ENCODE measurements at regions not wholly inside any gene's neighbourhood (a gene's known extent, or its start where the extent isn't known, plus 50 kb on each side); places are given as distances from the start of the nearest gene placed in this dataset.
A peak's percentile ranks its signal among the peaks of the same experiment; 100 is the strongest.

DNA sequence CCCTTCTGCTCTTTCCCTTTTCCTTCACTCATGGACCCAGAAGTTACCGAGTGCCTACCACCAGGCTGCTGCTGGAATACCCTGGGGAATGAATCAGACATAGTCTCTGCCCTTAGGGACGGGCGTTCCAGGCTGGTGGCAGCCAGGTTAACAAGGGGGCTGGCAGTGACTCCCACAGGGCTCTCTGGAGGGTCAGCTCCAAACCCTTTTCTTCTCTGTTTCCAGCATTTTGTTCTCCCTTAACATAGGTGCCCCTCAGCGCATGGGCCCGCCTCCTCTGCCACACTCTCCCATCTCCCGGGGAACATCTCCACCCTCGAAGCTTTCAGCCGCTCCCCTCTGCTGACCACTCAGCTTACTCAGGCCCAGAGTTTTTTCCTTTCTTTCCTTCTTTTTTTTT lies 62.9 kb upstream of the LRP8 start:
- H3K4me3 ChIP-seq (replicated peaks; ENCODE audit: low read depth, low read length): no peak overlapping the region
- H3K36me3 ChIP-seq (ENCODE audit: control insufficient read depth, insufficient read depth, low read length): no peaks in the 10 kb centered on the region; the same call in 1 of the 2 replicates
- DNase-seq (ENCODE audit: extremely low read depth, insufficient read length): no peak
- TF ChIP-seq, protein P1, sequence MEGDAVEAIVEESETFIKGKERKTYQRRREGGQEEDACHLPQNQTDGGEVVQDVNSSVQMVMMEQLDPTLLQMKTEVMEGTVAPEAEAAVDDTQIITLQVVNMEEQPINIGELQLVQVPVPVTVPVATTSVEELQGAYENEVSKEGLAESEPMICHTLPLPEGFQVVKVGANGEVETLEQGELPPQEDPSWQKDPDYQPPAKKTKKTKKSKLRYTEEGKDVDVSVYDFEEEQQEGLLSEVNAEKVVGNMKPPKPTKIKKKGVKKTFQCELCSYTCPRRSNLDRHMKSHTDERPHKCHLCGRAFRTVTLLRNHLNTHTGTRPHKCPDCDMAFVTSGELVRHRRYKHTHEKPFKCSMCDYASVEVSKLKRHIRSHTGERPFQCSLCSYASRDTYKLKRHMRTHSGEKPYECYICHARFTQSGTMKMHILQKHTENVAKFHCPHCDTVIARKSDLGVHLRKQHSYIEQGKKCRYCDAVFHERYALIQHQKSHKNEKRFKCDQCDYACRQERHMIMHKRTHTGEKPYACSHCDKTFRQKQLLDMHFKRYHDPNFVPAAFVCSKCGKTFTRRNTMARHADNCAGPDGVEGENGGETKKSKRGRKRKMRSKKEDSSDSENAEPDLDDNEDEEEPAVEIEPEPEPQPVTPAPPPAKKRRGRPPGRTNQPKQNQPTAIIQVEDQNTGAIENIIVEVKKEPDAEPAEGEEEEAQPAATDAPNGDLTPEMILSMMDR (IDR thresholded peaks at IDR 0.05; ENCODE audit: insufficient read depth, low read length, poor library complexity, severe bottlenecking): no peak
- H3K27me3 ChIP-seq (replicated peaks; ENCODE audit: control insufficient read depth, insufficient read depth, low read length): no peaks in the 10 kb centered on the region

DNA sequence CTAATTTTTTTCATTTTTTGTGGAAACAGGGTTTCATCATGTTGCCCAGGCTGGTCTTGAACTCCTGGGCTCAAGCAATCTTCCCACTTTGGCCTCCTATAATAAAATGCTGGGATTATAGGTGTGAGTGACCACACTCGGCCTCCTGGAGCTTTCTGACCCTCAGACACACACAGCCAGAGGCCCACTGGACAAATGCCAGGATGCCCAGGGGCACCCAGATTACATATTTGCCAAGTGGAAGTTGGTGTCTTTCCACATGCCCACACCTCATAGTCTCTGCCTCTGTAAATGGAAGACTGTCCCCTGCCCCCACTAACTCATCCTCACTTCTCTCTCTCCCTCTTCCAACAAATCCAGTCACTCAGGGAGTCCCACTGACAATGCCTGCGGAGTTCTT lies 63.4 kb upstream of the LRP8 start:
- TF ChIP-seq, protein P1 (IDR thresholded peaks at IDR 0.05; ENCODE audit: insufficient read depth, low read length, poor library complexity, severe bottlenecking): no peak
- Histone ChIP-seq H3K36me3 (ENCODE audit: control insufficient read depth, insufficient read depth, low read length) (no peaks in the 10 kb centered on the region; the same call in 1 of the 2 replicates), H3K27me3 (replicated peaks; ENCODE audit: control insufficient read depth, insufficient read depth, low read length) (no peaks in the 10 kb centered on the region), H3K4me3 (replicated peaks; ENCODE audit: low read depth, low read length) (no peak overlapping the region)
- DNase-seq (ENCODE audit: extremely low read depth, insufficient read length): no peak

DNA sequence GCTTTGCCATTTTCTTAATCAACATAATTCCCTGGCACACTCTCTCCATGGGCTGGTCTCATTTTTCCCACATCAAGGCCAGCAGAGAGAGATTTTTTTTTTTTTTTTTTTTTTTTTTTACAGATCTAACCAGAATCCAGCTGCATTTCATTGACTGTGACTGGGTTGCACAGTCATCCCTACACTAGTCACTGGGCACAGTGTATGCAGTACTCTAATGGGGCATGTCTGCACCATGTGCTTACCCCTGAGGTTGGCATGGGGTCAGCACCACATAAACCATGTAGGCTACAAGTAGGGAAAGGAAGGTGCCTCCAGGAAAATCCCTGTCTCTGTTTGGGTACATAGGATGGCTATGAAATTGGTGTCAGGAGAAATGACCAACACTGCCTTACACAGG lies 64.1 kb upstream of the LRP8 start:
- Histone ChIP-seq H3K36me3 (ENCODE audit: control insufficient read depth, insufficient read depth, low read length) (no peaks in the 10 kb centered on the region; the same call in 1 of the 2 replicates), H3K27me3 (replicated peaks; ENCODE audit: control insufficient read depth, insufficient read depth, low read length) (no peaks in the 10 kb centered on the region), H3K4me3 (replicated peaks; ENCODE audit: low read depth, low read length) (no peak overlapping the region)
- DNase-seq (ENCODE audit: extremely low read depth, insufficient read length): no peak
- TF ChIP-seq, protein P1 (IDR thresholded peaks at IDR 0.05; ENCODE audit: insufficient read depth, low read length, poor library complexity, severe bottlenecking): no peak

DNA sequence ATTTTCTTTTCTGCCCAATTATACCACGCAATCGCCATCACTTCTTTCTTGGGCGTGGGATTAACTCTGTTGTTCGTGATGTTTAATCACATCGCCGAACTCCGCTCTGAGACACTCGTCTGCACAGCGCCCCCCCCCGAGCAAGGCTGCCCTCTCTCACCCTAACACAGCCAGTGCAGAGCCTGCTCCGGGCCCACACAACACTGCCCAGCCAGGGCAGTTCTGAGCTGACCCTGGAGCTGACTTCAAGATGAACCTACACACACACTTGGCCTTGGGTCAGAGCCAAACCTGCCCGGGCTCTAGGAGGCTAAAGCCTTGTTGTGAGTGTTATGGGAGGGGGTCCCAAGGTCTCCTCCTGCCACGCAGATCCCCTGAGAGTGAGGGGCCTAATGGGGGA lies 64.6 kb upstream of the LRP8 start:
- Histone ChIP-seq H3K4me3 (replicated peaks; ENCODE audit: low read depth, low read length) (no peak overlapping the region), H3K27me3 (replicated peaks; ENCODE audit: control insufficient read depth, insufficient read depth, low read length) (no peaks in the 10 kb centered on the region), H3K36me3 (ENCODE audit: control insufficient read depth, insufficient read depth, low read length) (no peaks in the 10 kb centered on the region; the same call in 1 of the 2 replicates)
- no peak for DNase-seq (ENCODE audit: extremely low read depth, insufficient read length)
- TF ChIP-seq, protein P1 (IDR thresholded peaks at IDR 0.05; ENCODE audit: insufficient read depth, low read length, poor library complexity, severe bottlenecking): peak; percentile 11

DNA sequence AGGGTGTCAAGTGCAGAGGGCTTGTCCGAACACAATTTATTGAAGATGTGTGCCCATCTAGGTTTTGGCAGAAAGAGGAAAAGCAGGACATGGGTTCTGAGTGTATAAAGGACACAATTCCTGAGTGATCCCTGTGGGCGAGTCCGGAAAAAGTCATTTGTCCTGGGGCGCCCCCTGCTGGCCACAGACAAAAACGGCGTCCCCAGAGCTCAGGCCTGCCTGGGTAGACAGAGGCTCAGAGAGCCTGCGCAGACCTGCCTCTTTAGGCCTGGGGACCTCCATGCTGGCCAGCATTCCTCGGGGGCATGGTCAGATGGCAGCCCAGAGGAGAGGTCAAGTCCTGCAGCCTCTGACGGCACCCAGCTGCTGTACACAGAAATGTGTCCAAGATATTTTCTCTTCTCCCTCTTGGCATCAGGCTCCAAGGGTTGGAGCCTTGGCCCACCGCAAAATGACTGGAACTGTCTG lies 65.5 kb upstream of the LRP8 start:
- H3K36me3 ChIP-seq (ENCODE audit: control insufficient read depth, insufficient read depth, low read length): no peaks in the 10 kb centered on the region; the same call in 1 of the 2 replicates

More for the DNA sequence above, 65.5 kb upstream of the LRP8 start:
- peak; percentile 39 for DNase-seq (ENCODE audit: extremely low read depth, insufficient read length)
- Histone ChIP-seq H3K4me3 (replicated peaks; ENCODE audit: low read depth, low read length) (no peak overlapping the region), H3K27me3 (replicated peaks; ENCODE audit: control insufficient read depth, insufficient read depth, low read length) (peaks cover 1% of the 10 kb centered on the region; the same call in 1 of the 2 replicates)
- TF ChIP-seq, protein P1 (IDR thresholded peaks at IDR 0.05; ENCODE audit: insufficient read depth, low read length, poor library complexity, severe bottlenecking): peak; percentile 84

Data from GM06990 (cell line).